ENCODE measurements at regions not wholly inside any gene's neighbourhood (a gene's known extent, or its start where the extent isn't known, plus 50 kb on each side); places are given as distances from the start of the nearest gene placed in this dataset.
A peak's percentile ranks its signal among the peaks of the same experiment; 100 is the strongest.

DNA sequence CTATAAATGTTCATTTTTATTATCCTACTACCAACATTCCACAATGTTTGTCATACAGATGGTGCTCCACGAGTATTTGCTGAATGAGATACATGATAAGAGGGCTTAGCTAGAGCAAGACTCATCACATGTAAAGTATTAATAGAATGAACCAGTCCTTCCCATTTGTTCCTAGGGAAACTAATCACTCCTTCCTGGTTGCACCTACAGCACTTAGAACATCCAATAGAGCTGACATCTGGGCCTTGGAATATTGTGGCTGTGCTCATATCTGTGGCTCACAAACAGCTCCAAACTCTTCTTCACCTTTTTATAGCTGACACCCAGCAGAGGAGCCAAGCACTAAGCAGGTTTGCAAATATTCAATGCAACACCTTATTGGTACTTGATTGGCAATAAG is 91.9 kb upstream of the C1GALT1 start:
- Histone ChIP-seq H3K27ac (no peak overlapping the region), H3K9ac (ENCODE audit: low read depth in 2 of 2, low read length in 2 of 2) (no peak overlapping the region), H3K4me3 (no peak overlapping the region), H3K9me3 (no peaks in the 10 kb centered on the region), H3K27me3 (no peaks in the 10 kb centered on the region), H3K4me1 (no peaks in the 10 kb centered on the region), H3K36me3 (no peaks in the 10 kb centered on the region)
- TF ChIP-seq, protein P1, sequence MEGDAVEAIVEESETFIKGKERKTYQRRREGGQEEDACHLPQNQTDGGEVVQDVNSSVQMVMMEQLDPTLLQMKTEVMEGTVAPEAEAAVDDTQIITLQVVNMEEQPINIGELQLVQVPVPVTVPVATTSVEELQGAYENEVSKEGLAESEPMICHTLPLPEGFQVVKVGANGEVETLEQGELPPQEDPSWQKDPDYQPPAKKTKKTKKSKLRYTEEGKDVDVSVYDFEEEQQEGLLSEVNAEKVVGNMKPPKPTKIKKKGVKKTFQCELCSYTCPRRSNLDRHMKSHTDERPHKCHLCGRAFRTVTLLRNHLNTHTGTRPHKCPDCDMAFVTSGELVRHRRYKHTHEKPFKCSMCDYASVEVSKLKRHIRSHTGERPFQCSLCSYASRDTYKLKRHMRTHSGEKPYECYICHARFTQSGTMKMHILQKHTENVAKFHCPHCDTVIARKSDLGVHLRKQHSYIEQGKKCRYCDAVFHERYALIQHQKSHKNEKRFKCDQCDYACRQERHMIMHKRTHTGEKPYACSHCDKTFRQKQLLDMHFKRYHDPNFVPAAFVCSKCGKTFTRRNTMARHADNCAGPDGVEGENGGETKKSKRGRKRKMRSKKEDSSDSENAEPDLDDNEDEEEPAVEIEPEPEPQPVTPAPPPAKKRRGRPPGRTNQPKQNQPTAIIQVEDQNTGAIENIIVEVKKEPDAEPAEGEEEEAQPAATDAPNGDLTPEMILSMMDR (IDR thresholded peaks at IDR 0.05) = no peak
- intact Hi-C loops (cut with DNase I) = no loop called here
- no peak for DNase-seq

DNA sequence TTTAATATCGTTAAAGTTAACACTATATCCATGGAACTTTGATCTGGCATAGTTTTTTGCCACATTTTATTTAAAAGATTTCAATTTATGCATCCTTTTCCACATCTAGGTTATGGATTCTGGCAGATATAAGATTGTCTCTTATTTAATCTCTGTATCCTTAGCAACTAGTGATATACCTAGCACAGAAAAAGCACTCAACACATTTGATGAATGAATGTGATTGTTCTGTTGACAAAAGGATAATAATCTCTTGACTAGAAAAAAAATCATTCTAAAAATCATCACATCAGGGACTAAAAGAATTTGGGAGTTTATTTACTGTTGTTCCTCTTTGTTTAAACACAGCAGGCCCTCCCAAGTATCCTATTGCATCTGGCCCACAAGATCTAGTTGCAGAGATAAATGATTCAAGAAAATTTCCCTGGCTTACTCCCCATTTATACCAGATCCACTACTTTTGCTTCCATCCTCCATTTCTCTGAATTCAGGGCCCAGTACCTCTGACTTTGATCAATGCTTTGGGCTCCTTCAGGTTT is 84.0 kb upstream of the C1GALT1 start:
- TF ChIP-seq, protein P1 (IDR thresholded peaks at IDR 0.05) = no peak
- intact Hi-C loops (cut with DNase I) = no loop called here
- DNase-seq = no peak
- Histone ChIP-seq H3K27ac (no peak overlapping the region), H3K9ac (ENCODE audit: low read depth in 2 of 2, low read length in 2 of 2) (no peak overlapping the region), H3K4me3 (no peak overlapping the region), H3K9me3 (no peaks in the 10 kb centered on the region), H3K27me3 (no peaks in the 10 kb centered on the region), H3K4me1 (no peaks in the 10 kb centered on the region), H3K36me3 (no peaks in the 10 kb centered on the region)

DNA sequence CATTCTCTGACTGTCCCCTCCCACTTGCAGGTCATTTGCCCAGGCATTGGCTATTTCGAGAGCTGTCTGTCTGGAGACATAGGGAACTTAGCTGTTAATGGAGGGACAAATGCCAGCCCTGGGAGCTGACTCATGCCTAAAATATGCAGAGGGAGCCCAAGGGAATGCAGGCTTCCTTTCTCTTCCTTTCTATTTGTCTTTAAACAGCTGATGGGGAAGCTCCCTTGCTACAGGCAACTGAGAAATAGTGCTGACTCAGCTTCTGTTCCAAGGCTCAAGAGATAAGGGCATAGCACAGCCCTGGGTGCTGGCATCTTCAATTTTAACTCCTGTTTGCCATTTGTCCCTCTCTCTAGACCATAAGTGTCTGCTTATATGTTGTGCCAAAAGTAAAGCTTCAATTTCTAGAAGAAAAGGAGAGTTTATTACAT is 82.7 kb upstream of the C1GALT1 start:
- no peak overlapping the region for H3K27ac ChIP-seq
- H3K27me3 ChIP-seq = no peaks in the 10 kb centered on the region
- H3K9ac ChIP-seq (ENCODE audit: low read depth in 2 of 2, low read length in 2 of 2) = no peak overlapping the region
- intact Hi-C loops (cut with DNase I) = loop anchor here (5.0 to 10.0 kb wide), 3 partner anchors 85 to 438 kb away; partner anchors contain the start of genes C1GALT1 and COL28A1
- H3K36me3 ChIP-seq = no peaks in the 10 kb centered on the region
- H3K4me3 ChIP-seq = no peak overlapping the region
- no peaks in the 10 kb centered on the region for H3K9me3 ChIP-seq
- H3K4me1 ChIP-seq = no peaks in the 10 kb centered on the region
- DNase-seq = peak; percentile 51
- TF ChIP-seq, protein P1 (IDR thresholded peaks at IDR 0.05) = no peak

DNA sequence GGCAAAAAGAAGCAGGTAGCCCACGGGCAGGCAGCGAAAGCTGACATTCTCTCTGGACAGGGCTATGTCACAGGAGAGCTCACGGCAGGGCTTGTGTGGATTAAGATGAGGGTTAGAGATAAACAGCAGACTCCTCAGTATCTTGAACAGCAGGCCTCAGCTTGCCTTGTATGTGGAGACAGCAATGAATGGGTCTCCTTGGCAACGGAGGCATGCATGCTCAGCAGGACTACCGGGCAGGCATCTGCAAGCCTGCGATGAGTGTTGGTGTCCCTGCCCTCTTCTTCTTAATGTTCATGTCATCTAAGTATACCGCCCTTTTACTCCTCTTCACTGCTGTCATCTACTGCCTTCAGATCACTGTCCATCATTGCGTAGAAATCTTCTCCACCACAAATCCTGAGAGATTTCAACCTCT is 81.9 kb upstream of the C1GALT1 start:
- DNase-seq = no peak
- H3K9ac ChIP-seq (ENCODE audit: low read depth in 2 of 2, low read length in 2 of 2) = no peak overlapping the region
- no peaks in the 10 kb centered on the region for H3K27me3 ChIP-seq
- TF ChIP-seq, protein P1 (IDR thresholded peaks at IDR 0.05) = no peak
- intact Hi-C loops (cut with DNase I) = loop anchor here (5.0 to 10.0 kb wide), 3 partner anchors 84 to 437 kb away; partner anchors contain the start of genes C1GALT1 and COL28A1
- no peaks in the 10 kb centered on the region for H3K9me3 ChIP-seq
- H3K36me3 ChIP-seq = no peaks in the 10 kb centered on the region
- no peak overlapping the region for H3K4me3 ChIP-seq
- no peaks in the 10 kb centered on the region for H3K4me1 ChIP-seq
- no peak overlapping the region for H3K27ac ChIP-seq

DNA sequence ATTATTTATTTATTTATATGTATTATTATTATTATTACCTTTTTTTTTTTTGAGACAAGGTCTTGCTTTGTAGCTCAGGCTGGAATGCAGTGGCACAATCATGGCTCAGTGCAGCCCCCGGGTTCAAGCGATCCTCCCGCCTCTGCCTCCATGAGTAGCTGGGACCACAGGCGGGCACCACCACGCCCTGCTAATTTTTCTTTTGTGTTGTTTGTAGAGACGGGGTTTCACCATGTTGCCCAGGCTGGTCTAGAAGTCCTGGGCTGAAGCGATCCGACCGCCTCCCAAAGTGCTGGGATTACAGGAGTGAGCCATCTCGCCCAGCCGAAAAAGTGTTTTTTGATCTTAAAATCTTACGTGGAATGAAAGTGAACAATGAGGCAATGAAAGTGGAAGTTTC is 79.4 kb upstream of the C1GALT1 start:
- TF ChIP-seq, protein P1 (IDR thresholded peaks at IDR 0.05) = no peak
- no peak overlapping the region for H3K4me3 ChIP-seq
- H3K27ac ChIP-seq = no peak overlapping the region
- H3K9ac ChIP-seq (ENCODE audit: low read depth in 2 of 2, low read length in 2 of 2) = no peak overlapping the region
- no peaks in the 10 kb centered on the region for H3K27me3 ChIP-seq
- no peaks in the 10 kb centered on the region for H3K36me3 ChIP-seq
- H3K4me1 ChIP-seq = no peaks in the 10 kb centered on the region
- DNase-seq = no peak
- intact Hi-C loops (cut with DNase I) = loop anchor here (5.0 to 10.0 kb wide), 3 partner anchors 82 to 434 kb away; partner anchors contain the start of genes C1GALT1 and COL28A1
- no peaks in the 10 kb centered on the region for H3K9me3 ChIP-seq

Measured in colonic mucosa (tissue), 4 donors.